HG03175 (cell line): ENCODE measurements at regions not wholly inside any gene's neighbourhood (a gene's known extent, or its start where the extent isn't known, plus 50 kb on each side); places are given as distances from the start of the nearest gene placed in this dataset.
"Not testable (repeated sequence)": the region's sequence is repeated elsewhere in the genome, so short reads cannot be mapped to it uniquely, and the experiment has no call there.

Source experiments
- ATAC-seq: cut with Tn5 transposase; IDR thresholded peaks from one replicate; pipeline ENCODE4 v1.9.1; 2021; ENCODE audit warnings: mild to moderate bottlenecking, moderate library complexity; ENCODE audit not compliant: unreplicated experiment

- ATAC-seq, result no peak
Measured at GRCh38 chr4:159906051-159906450, 803.2 kb downstream of the RAPGEF2 start.

- ATAC-seq, result no peak
Measured at GRCh38 chr4:159906517-159906916, 803.6 kb downstream of the RAPGEF2 start.

GRCh38 chr4:159910721-159911120, 807.8 kb downstream of the RAPGEF2 start:
- no peak for ATAC-seq

- no peak for ATAC-seq
Measured at GRCh38 chr4:159922119-159922518, 819.2 kb downstream of the RAPGEF2 start.

GRCh38 chr4:159925770-159926169, 822.9 kb downstream of the RAPGEF2 start:
- no peak for ATAC-seq

GRCh38 chr4:159926871-159927270, 824.0 kb downstream of the RAPGEF2 start:
- no peak for ATAC-seq

GRCh38 chr4:159927781-159928180, 824.9 kb downstream of the RAPGEF2 start:
- ATAC-seq, result no peak

- ATAC-seq, result not testable (repeated sequence)
Measured at GRCh38 chr4:159934602-159935001, 831.7 kb downstream of the RAPGEF2 start.

GRCh38 chr4:159937595-159937994, 834.7 kb downstream of the RAPGEF2 start:
- ATAC-seq, result peak; percentile 100

- ATAC-seq, result not testable (repeated sequence)
Measured at GRCh38 chr4:159939681-159940080, 836.8 kb downstream of the RAPGEF2 start.

- no peak for ATAC-seq
Measured at GRCh38 chr4:159941076-159941475, 838.2 kb downstream of the RAPGEF2 start.

- ATAC-seq, result no peak
Measured at GRCh38 chr4:159944477-159944876, 841.6 kb downstream of the RAPGEF2 start.

- peak; percentile 67 for ATAC-seq
Measured at GRCh38 chr4:159946983-159947615, 844.2 kb downstream of the RAPGEF2 start.

- ATAC-seq, result no peak
Measured at GRCh38 chr4:159950707-159951106, 847.8 kb downstream of the RAPGEF2 start.

GRCh38 chr4:159966746-159967145, 863.9 kb downstream of the RAPGEF2 start:
- ATAC-seq, result no peak

- ATAC-seq, result not testable (repeated sequence)
Measured at GRCh38 chr4:159976871-159977482, 874.1 kb downstream of the RAPGEF2 start.

GRCh38 chr4:159977907-159978617, 875.2 kb downstream of the RAPGEF2 start:
- ATAC-seq, result no peak

- no peak for ATAC-seq
Measured at GRCh38 chr4:159979351-159979750, 876.5 kb downstream of the RAPGEF2 start.

- no peak for ATAC-seq
Measured at GRCh38 chr4:159979953-159980352, 877.1 kb downstream of the RAPGEF2 start.

- no peak for ATAC-seq
Measured at GRCh38 chr4:159980826-159981468, 878.1 kb downstream of the RAPGEF2 start.

- no peak for ATAC-seq
Measured at GRCh38 chr4:159981469-159981856, 878.6 kb downstream of the RAPGEF2 start.

GRCh38 chr4:159983082-159983481, 880.2 kb downstream of the RAPGEF2 start:
- no peak for ATAC-seq
